A172 (cell line): ENCODE measurements at regions not wholly inside any gene's neighbourhood (a gene's known extent, or its start where the extent isn't known, plus 50 kb on each side); places are given as distances from the start of the nearest gene placed in this dataset.
A peak's percentile ranks its signal among the peaks of the same experiment; 100 is the strongest.
"Not testable (repeated sequence)": the region's sequence is repeated elsewhere in the genome, so short reads cannot be mapped to it uniquely, and the experiment has no call there.

Experiments
- DNase-seq: peaks from one replicate; pipeline ENCODE4 v3.0.0-alpha.2; 2015; ENCODE audit warnings: low spot score

GRCh38 chr5:159644053-159644452, 272.2 kb upstream of the ADRA1B start:
- no peak for DNase-seq

DNA sequence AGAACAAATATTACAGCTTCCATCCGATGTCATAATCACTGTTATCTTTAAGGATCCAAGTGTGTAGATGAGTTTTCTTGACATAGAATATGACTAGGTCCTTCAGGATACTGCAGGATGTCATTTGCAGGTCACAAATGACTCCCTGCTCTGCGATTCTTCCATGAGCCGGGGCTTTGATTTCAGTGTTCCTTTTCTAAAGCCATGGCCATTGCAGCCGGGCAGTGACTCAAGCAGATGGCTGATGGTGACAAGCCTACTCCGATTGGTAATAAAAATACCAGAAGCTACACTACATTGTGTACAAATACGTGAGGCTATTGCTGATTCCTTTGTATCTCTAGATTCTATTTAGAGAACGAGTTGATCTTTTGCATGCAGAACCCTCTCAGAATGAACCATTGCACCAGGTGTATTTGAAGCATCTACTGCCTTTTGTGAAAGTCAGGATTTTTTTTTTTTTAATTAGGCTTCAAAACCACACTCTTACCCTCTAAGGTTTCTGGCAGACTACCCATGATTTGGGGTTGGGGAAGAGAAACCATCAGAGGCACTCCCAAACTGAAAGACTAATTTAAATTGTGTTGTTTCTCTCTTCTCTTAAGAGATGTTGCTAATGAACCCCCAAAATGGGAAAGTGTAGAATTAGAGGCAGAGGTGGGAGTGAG, 271.0 kb upstream of the ADRA1B start:
- DNase-seq: no peak

- no peak for DNase-seq
Measured at GRCh38 chr5:159650803-159651202, 265.5 kb upstream of the ADRA1B start.

- DNase-seq: no peak
Measured at GRCh38 chr5:159655757-159656409, 260.4 kb upstream of the ADRA1B start.

DNA sequence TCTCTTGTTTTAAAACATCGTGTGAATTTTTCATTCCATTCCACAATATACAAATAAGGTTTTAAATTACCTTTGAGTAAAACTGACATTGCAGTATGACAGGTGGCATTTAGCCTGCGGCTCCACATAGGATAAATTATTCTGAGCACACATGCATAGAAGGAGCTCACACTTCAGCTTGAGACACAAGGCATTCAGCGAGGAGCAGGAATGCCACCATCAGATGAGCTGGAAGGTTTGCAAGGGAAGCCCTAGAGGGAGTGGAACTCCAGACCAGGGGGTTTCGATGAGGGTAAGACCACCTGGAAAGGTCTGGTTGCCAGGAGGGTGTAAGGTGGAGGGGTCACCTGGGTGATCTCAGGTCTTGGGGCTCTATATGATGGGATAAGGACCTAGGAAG, 259.0 kb upstream of the ADRA1B start:
- DNase-seq: no peak

- DNase-seq: no peak
Measured at GRCh38 chr5:159657771-159658170, 258.5 kb upstream of the ADRA1B start.

- DNase-seq: no peak
Measured at GRCh38 chr5:159658266-159658925, 257.9 kb upstream of the ADRA1B start.

DNA sequence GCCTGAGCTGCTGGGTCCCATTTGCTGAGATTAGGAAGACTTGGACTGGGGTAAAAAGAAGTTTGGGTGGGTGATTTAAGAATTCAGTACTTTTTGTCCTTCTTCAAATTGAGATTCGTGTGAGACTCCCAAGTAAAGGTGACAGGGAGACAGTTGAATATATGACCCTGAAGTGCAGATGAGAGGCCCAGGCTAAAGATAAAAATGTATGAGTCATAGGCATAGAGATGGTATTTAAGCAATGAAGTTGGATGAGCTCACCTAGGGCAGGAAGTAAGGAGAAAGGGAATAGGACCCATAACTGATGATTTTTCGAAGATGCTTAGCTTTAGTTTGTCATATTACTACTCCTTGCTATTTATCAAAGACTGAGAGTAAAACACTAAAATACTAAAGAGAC, 255.9 kb upstream of the ADRA1B start:
- peak; percentile 63 for DNase-seq

DNA sequence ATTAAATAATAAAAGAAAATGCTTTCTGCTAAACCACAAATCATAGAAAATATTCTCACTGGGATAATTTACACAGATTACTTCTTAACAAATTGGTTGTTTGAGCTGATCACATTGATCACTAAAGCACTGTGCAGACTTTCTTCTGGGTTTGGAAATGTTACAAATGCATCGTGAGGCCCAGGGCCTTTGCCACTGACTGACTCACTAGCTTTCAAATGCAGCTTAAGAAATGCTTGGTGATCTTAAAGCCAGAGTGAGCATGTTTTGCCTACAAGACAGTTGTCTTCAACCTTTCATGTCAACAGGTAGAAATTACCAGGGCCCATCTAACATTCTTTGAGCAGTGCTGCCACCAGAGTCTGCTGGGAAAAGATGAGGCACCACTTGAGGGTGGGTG, 252.3 kb upstream of the ADRA1B start:
- no peak for DNase-seq

- DNase-seq: no peak
Measured at GRCh38 chr5:159667286-159667685, 249.0 kb upstream of the ADRA1B start.

GRCh38 chr5:159668556-159668955, 247.7 kb upstream of the ADRA1B start:
- DNase-seq: no peak

- DNase-seq: no peak
Measured at GRCh38 chr5:159669559-159669958, 246.7 kb upstream of the ADRA1B start.

- DNase-seq: no peak
Measured at GRCh38 chr5:159671886-159672285, 244.4 kb upstream of the ADRA1B start.

- DNase-seq: no peak
Measured at GRCh38 chr5:159673538-159673937, 242.7 kb upstream of the ADRA1B start.

- no peak for DNase-seq
Measured at GRCh38 chr5:159678657-159679392, 237.5 kb upstream of the ADRA1B start.

DNA sequence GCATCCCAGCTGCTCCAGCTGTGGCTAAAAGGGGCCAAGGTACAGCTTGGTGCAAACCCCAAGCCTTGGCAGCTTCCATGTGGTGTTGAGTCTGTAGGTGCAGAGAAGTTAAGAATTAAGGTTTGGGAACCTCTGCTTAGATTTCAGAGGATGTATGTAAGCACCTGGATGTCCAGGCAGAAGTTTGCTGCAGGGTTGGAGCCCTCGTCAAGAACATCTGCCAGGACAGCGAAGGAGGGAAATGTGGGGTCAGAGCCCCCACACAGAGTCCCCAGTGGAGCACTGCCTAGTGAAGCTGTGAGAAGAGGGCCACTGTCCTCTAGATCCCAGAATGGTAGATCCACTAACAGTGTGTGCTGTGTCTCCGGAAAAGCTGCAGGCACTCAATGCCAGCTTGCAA, 236.2 kb upstream of the ADRA1B start:
- no peak for DNase-seq

DNA sequence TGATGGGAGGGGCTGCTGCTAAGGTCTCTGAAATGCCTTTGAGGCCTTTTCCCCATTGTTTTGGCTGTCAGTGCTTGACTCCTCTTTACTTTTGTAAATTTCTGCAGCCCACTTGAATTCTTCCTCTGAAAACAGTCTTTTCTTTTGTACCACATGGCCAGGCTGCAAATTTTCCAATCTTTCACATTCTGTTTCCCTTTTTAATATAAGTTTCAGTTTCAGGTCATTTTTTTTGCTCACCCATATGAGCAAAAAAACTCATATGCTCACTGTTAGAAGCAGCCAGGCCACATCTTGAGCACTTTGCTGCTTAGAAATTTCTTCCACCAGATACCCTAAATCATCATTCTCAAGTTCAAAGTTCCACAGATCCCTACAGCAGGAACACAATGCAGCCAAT, 234.6 kb upstream of the ADRA1B start:
- no peak for DNase-seq

- no peak for DNase-seq
Measured at GRCh38 chr5:159682623-159683022, 233.7 kb upstream of the ADRA1B start.

- not testable (repeated sequence) for DNase-seq
Measured at GRCh38 chr5:159687892-159688291, 228.4 kb upstream of the ADRA1B start.

DNA sequence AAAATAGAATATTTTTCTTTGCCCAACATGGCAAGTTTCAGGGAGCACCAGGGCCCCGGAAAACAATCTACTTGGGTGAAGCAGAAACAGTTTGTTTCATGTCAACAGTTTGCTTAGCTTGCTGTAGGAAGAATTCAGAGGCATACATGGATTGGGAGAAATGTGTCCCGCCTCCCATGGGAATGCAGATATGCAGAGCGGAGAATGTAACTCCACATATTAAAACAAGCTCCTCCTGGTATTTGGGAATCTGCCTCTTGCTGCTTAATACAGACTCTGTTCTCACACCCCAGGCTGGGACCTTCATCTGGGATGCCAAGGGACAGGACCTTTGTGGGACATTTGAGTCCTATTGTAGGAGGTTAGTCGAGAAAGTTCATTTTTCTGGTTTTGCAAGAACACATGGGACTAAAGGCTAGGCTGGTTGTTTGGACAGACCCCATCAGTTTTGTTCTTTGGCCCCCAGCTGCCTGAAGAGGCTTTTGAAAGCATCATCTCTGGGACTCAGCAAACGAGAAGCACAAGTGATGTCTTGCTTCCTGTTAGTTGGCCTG, 220.5 kb upstream of the ADRA1B start:
- no peak for DNase-seq

- DNase-seq: no peak
Measured at GRCh38 chr5:159697530-159697929, 218.8 kb upstream of the ADRA1B start.

GRCh38 chr5:159698322-159698721, 218.0 kb upstream of the ADRA1B start:
- DNase-seq: no peak
